ENCODE measurements at regions not wholly inside any gene's neighbourhood (a gene's known extent, or its start where the extent isn't known, plus 50 kb on each side); places are given as distances from the start of the nearest gene placed in this dataset.

DNA sequence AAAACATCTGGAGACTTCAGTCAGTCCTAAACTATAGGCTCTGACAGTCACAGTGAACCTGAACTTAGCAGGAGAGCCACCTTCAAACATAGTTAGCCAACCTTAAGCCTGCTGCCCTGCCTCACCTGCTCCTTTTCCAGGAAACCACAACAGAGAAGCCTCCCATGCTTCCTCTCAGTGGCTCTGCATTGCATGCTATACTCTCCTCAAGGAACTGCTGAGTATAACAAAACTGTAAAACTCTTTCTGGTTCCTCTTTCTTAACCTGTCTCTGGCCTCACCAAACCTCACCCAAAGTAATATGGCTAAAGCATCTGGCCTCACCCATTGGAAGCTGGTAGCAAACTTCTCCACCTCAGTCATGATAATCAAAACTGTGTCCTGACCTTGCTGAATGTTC, 122.1 kb downstream of the ANKRD50 start:
- no peak for TF ChIP-seq POLR2AphosphoS5 (IDR thresholded peaks at IDR 0.05)
- TF ChIP-seq, protein P1, sequence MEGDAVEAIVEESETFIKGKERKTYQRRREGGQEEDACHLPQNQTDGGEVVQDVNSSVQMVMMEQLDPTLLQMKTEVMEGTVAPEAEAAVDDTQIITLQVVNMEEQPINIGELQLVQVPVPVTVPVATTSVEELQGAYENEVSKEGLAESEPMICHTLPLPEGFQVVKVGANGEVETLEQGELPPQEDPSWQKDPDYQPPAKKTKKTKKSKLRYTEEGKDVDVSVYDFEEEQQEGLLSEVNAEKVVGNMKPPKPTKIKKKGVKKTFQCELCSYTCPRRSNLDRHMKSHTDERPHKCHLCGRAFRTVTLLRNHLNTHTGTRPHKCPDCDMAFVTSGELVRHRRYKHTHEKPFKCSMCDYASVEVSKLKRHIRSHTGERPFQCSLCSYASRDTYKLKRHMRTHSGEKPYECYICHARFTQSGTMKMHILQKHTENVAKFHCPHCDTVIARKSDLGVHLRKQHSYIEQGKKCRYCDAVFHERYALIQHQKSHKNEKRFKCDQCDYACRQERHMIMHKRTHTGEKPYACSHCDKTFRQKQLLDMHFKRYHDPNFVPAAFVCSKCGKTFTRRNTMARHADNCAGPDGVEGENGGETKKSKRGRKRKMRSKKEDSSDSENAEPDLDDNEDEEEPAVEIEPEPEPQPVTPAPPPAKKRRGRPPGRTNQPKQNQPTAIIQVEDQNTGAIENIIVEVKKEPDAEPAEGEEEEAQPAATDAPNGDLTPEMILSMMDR (IDR thresholded peaks at IDR 0.05; ENCODE audit: poor library complexity, severe bottlenecking) = no peak
- TF ChIP-seq RAD21 (conservative IDR thresholded peaks at IDR 0.05) = no peak

All from neural cell (in vitro differentiated cells).